GM13976 (cell line): ENCODE measurements at regions not wholly inside any gene's neighbourhood (a gene's known extent, or its start where the extent isn't known, plus 50 kb on each side); places are given as distances from the start of the nearest gene placed in this dataset.

Experiments
- DNase-seq: peaks from one replicate; pipeline ENCODE4 v3.0.0; 2012; ENCODE audit warnings: low spot score
- CTCF ChIP-seq: IDR thresholded peaks from 2 replicates; pipeline ENCODE4 v1.5.1; 2012; ENCODE audit warnings: borderline replicate concordance, mild to moderate bottlenecking; ENCODE audit not compliant: insufficient read depth; ENCODE audit errors: extremely low read depth, missing control alignments, control extremely low read depth
- in situ Hi-C: fragments of 300-500 bp; cut with MboI; formaldehyde crosslinking; loops from one replicate; pipeline ENCODE4 v1.12.0; 2022; ENCODE audit warnings: low sequenced_read_pairs, mixed read lengths, inconsistent platforms; ENCODE audit not compliant: unreplicated experiment

GRCh38 chr9:95732802-95733688 lies 142.4 kb upstream of the ERCC6L2 start:
- DNase-seq = no peak
- TF ChIP-seq CTCF = no peak
- in situ Hi-C loops = no loop called here

- no peak for DNase-seq
- in situ Hi-C loops = no loop called here
- TF ChIP-seq CTCF = no peak
These were observed 143.6 kb upstream of the ERCC6L2 start for GRCh38 chr9:95731876-95732275.

GRCh38 chr9:95729669-95730368 lies 145.7 kb upstream of the ERCC6L2 start:
- in situ Hi-C loops = no loop called here
- no peak for DNase-seq
- no peak for TF ChIP-seq CTCF

- in situ Hi-C loops = no loop called here
- no peak for DNase-seq
- no peak for TF ChIP-seq CTCF
These were observed 146.4 kb upstream of the ERCC6L2 start for GRCh38 chr9:95729046-95729445.

GRCh38 chr9:95727947-95728520 lies 147.5 kb upstream of the ERCC6L2 start:
- in situ Hi-C loops = no loop called here
- no peak for TF ChIP-seq CTCF
- no peak for DNase-seq

- TF ChIP-seq CTCF = peak; percentile 13
- in situ Hi-C loops = no loop called here
- DNase-seq = peak; percentile 61
These were observed 148.7 kb upstream of the ERCC6L2 start for GRCh38 chr9:95726756-95727155.
